Adrenal gland (tissue), 9 donors: ENCODE measurements at regions not wholly inside any gene's neighbourhood (a gene's known extent, or its start where the extent isn't known, plus 50 kb on each side); places are given as distances from the start of the nearest gene placed in this dataset.

ENCODE experiments used
- DNase-seq, 7 donors: peaks; one replicate each; pipeline ENCODE4 v3.0.0-alpha.2; 2019 to 2020
- H3K27ac ChIP-seq, 5 donors: fragments of 200-600 bp; sonication (generic) in 4 of 5; 1 replicate in 3 of 5; 2 replicates in 2 of 5; pipeline versions ENCODE4 v1.5.1 to v1.8.0; 2016 to 2020; ENCODE audit warnings: mild to moderate bottlenecking in 1 of 5
- H3K27me3 ChIP-seq: fragments of 200-600 bp; 2 replicates; pipeline ENCODE4 v1.8.0; 2021
- H3K36me3 ChIP-seq, 2 donors: fragments of 200-600 bp; replicated peaks in 1 of 2; 1 replicate in 1 of 2; 2 replicates in 1 of 2; pipeline versions ENCODE4 v1.5.1 to v1.8.0; 2018 to 2022
- H3K4me1 ChIP-seq, 2 donors: fragments of 200-600 bp; replicated peaks in 1 of 2; 1 replicate in 1 of 2; 2 replicates in 1 of 2; pipeline versions ENCODE4 v1.5.1 to v1.8.0; 2018 to 2021
- H3K4me3 ChIP-seq, 4 donors: fragments of 200-600 bp; sonication (generic) in 3 of 4; one replicate each; pipeline ENCODE4 v1.5.1; 2016 to 2018
- H3K9me3 ChIP-seq, 3 donors: fragments of 200-600 bp; sonication (generic) in 1 of 3; replicated peaks in 1 of 3; 1 replicate in 2 of 3; 2 replicates in 1 of 3; pipeline versions ENCODE4 v1.5.1 to v1.8.0; 2016 to 2021
- POLR2A ChIP-seq, 2 donors: fragments of 450-650 bp; IDR thresholded peaks; one replicate each; pipeline ENCODE4 v1.6.1; 2017; ENCODE audit warnings: antibody characterized with exemption in 2 of 2, mild to moderate bottlenecking in 2 of 2, moderate library complexity in 1 of 2
- WGBS, 4 donors: extraction: QIAGEN DNeasy Blood & Tissue Kit in 2 of 4; methylation state at CpG; one replicate each; pipeline versions ENCODE4 v1.1.5 to v1.1.7; 2013 to 2017; 5-methylcytosine and 5-hydroxymethylcytosine counted together
- intact Hi-C, 2 donors: fragments of 100-400 bp; cut with DNase I; formaldehyde crosslinking; loops; one replicate each; pipeline versions ENCODE4 v1.14.1 to v1.15.0; 2022 to 2023
- TF ChIP-seq, protein P1 (sequence below), 6 experiments: fragments of 450-650 bp in 4 of 6; fragments of 200-600 bp in 2 of 6; sonication (generic) in 1 of 6; IDR thresholded peaks; 1 replicate in 5 of 6; 2 replicates in 1 of 6; pipeline versions ENCODE4 v1.5.1 to v1.8.0; 2016 to 2021; ENCODE audit warnings: antibody characterized with exemption in 6 of 6, mild to moderate bottlenecking in 2 of 6, moderate library complexity in 1 of 6
- donor health status: healthy with polysubstance abuse.
- donor health status: Bipolar disorder and iron deficiency.
- donor health status: DM: yes; HTN: yes; CAD: no.
- donor health status: DM: no; HTN: no; CAD: no.
- donor health status: DM: no; HTN: no; CAD: no.

- DNase-seq = no peak
- Histone ChIP-seq H3K4me1 (no peaks in the 10 kb centered on the region), H3K27ac (no peak overlapping the region), H3K4me3 (no peak overlapping the region), H3K27me3 (no peaks in the 10 kb centered on the region), H3K9me3 (no peaks in the 10 kb centered on the region), H3K36me3 (no peaks in the 10 kb centered on the region)
- intact Hi-C loops = no loop called here
- 73 to 85% (median 84%) methylated on average over 4 of the region's 4 CpGs for WGBS, 4 donors
- no peak for TF ChIP-seq POLR2A (IDR thresholded peaks at IDR 0.05)
- TF ChIP-seq, protein P1, sequence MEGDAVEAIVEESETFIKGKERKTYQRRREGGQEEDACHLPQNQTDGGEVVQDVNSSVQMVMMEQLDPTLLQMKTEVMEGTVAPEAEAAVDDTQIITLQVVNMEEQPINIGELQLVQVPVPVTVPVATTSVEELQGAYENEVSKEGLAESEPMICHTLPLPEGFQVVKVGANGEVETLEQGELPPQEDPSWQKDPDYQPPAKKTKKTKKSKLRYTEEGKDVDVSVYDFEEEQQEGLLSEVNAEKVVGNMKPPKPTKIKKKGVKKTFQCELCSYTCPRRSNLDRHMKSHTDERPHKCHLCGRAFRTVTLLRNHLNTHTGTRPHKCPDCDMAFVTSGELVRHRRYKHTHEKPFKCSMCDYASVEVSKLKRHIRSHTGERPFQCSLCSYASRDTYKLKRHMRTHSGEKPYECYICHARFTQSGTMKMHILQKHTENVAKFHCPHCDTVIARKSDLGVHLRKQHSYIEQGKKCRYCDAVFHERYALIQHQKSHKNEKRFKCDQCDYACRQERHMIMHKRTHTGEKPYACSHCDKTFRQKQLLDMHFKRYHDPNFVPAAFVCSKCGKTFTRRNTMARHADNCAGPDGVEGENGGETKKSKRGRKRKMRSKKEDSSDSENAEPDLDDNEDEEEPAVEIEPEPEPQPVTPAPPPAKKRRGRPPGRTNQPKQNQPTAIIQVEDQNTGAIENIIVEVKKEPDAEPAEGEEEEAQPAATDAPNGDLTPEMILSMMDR (IDR thresholded peaks at IDR 0.05) = no peak
Measured at GRCh38 chr13:68428292-68428691, 1198.2 kb upstream of the PCDH9 start.

GRCh38 chr13:68417801-68418200 is 1187.7 kb upstream of the PCDH9 start:
- Histone ChIP-seq H3K4me3 (no peak overlapping the region), H3K27ac (no peak overlapping the region), H3K9me3 (no peaks in the 10 kb centered on the region), H3K27me3 (no peaks in the 10 kb centered on the region), H3K36me3 (no peaks in the 10 kb centered on the region), H3K4me1 (no peaks in the 10 kb centered on the region)
- WGBS, 4 donors = 61 to 69% (median 63%) methylated on average over 3 of the region's 3 CpGs
- no peak for DNase-seq
- intact Hi-C loops = no loop called here
- TF ChIP-seq POLR2A (IDR thresholded peaks at IDR 0.05) = no peak
- TF ChIP-seq, protein P1 (IDR thresholded peaks at IDR 0.05) = no peak

DNA sequence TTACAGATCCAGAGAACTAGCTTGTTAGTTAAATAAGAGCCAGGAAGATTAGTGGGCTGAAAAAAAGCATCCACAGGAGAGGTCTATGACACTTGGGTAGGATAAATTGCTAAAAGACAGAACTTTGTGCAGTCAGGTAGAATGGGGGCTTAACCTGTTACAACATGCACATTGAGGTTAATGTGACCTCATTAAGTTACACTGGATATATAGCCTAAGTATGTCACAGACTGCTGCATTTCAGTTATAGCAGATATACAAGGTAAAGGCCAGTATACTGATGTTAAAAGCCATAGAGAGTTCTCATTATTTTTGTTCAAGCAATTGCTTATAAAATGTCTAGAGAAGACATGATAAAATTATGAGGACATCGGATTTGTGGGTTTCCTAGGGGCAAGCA is 1179.9 kb upstream of the PCDH9 start:
- H3K4me3 ChIP-seq = no peak overlapping the region
- WGBS, 4 donors = 63 to 84% (median 75%) methylated on average over 1 of the region's 1 CpG
- H3K27ac ChIP-seq = no peak overlapping the region
- H3K36me3 ChIP-seq = no peaks in the 10 kb centered on the region
- no peaks in the 10 kb centered on the region for H3K27me3 ChIP-seq
- intact Hi-C loops = no loop called here
- H3K4me1 ChIP-seq = no peaks in the 10 kb centered on the region
- DNase-seq = no peak
- no peaks in the 10 kb centered on the region for H3K9me3 ChIP-seq
- TF ChIP-seq POLR2A (IDR thresholded peaks at IDR 0.05) = no peak
- TF ChIP-seq, protein P1 (IDR thresholded peaks at IDR 0.05) = no peak

GRCh38 chr13:68390987-68391386 is 1160.9 kb upstream of the PCDH9 start:
- 71 to 80% (median 79%) methylated on average over 5 of the region's 5 CpGs for WGBS, 4 donors
- Histone ChIP-seq H3K9me3 (no peaks in the 10 kb centered on the region), H3K36me3 (no peaks in the 10 kb centered on the region), H3K27ac (no peak overlapping the region), H3K27me3 (no peaks in the 10 kb centered on the region), H3K4me3 (no peak overlapping the region), H3K4me1 (no peaks in the 10 kb centered on the region)
- intact Hi-C loops = no loop called here
- no peak for TF ChIP-seq POLR2A (IDR thresholded peaks at IDR 0.05)
- TF ChIP-seq, protein P1 (IDR thresholded peaks at IDR 0.05) = no peak
- DNase-seq = no peak
